Stimulated activated CD4-positive, alpha-beta T cell treated with anti-CD3 and anti-CD28 coated beads, Interleukin-2, amount 100 ng/mL, for 48 hours (primary cell): ENCODE measurements at regions not wholly inside any gene's neighbourhood (a gene's known extent, or its start where the extent isn't known, plus 50 kb on each side); places are given as distances from the start of the nearest gene placed in this dataset.
"Not testable (repeated sequence)": the region's sequence is repeated elsewhere in the genome, so short reads cannot be mapped to it uniquely, and the experiment has no call there.

Experiments used
- DNase-seq, 2 donors: peaks; one replicate each; pipeline ENCODE4 v3.0.0-alpha.2; 2020

DNA sequence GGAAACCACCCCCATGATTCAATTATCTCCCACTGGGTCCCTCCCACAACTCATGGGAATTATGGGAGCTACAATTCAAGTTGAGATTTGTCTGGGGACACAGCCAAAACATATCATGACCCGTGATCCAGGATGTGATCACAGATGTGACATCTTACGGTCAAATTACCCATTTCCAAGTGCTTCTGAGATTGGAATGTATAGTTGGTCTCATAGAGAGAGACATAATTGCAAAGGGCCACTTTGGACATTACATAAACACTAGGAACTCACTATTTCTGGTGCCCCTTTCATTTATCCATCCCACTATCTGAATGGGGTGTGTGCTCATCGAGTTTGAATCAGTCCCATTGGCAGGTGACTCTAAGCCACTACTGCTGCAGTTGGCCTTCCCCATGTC is 204.5 kb downstream of the PHLDA1 start:
- DNase-seq = no peak

GRCh38 chr12:75825686-75826085 is 205.9 kb downstream of the PHLDA1 start:
- no peak for DNase-seq

- no peak for DNase-seq
These were observed 208.1 kb downstream of the PHLDA1 start for GRCh38 chr12:75823475-75823874.

DNA sequence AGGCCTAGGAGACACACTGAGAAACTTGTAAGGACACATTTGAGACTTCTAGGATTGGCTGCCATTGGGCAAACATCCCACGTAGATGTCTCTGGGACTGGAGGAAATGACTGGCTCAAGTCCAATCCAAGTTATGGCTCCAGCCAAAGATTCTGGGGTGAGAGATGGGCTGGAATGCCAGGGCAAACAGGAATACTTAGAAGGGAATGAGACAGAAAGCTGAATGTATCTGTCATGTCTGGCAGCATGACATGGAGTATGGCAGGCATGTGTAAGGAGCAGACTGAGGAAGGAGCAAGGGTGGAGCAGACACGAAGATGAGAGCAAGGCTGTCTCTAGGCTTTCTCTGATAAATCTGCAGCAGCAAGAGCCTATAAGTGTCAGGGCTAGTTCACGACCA is 209.2 kb downstream of the PHLDA1 start:
- no peak for DNase-seq

DNA sequence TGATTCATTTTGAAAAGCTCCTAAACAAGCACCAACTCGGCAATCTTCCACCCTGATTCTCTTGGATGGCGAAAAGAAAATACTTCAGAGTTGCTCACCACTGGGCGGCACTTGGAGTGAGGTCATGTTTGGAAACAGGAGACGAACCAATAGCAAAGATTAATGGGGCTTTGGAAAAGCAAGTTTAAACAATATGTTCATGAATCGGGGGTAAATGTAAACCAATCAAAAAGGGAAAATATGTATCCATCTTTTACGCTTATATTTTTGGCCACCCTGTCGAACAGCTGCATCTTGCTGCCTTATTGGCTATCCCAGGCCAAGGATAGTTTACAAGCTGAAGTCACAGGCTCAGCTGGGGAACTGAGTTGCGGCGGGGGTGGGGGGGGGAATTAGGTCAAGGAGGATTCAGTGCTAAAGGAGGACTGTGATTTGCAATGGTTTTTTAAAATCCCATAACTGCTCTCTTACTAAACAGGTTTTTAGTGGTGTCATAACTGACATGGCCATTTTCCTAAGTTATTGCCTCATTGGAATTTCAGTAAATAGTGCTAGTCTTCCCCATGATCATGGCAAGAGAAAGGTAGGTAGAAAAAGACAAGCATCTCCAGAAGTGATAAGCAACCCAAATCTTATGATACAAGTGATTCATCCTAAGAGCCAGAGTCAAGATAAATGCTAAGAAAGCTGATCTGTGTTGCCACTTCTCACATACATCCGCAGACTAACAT is 210.6 kb downstream of the PHLDA1 start:
- no peak for DNase-seq

- no peak for DNase-seq
These were observed 211.5 kb downstream of the PHLDA1 start for GRCh38 chr12:75820071-75820470.

DNA sequence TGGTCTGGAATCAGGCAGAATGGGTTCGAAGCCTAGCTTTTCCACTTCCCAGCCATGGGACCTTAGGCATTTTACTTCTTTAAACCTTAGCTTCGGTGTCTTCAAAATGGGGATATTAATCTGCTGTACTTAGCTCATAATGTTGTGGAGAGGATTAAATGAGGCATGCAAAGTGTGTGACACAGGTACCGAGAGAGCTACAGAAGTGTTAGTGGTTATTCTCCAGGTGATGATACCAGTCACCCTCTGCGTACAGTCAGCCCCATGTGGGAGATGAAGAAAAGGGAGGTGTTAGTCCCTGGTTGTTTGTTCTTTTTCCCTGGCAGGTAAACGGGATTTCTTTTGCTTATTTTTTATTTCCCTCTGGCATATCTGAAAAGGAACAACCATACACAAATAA is 212.1 kb downstream of the PHLDA1 start:
- no peak for DNase-seq

DNA sequence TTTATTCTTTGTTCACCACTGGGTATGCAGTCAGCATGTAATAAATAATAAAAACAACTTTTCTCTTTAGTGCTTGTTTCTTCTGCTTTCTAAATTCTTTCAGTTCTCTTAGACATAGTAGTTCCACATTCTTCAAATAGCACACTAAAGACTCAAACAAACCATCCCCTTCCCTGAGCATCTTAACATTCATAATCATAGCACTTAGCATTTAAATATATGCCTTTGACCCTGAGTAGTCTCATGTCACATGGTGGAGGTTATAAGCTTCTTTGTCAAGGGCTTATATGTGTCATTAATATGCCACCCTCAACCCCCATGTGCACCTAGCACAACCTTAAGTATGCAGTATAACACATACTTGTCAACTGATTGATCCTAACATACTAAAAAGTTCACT is 212.7 kb downstream of the PHLDA1 start:
- DNase-seq = no peak

DNA sequence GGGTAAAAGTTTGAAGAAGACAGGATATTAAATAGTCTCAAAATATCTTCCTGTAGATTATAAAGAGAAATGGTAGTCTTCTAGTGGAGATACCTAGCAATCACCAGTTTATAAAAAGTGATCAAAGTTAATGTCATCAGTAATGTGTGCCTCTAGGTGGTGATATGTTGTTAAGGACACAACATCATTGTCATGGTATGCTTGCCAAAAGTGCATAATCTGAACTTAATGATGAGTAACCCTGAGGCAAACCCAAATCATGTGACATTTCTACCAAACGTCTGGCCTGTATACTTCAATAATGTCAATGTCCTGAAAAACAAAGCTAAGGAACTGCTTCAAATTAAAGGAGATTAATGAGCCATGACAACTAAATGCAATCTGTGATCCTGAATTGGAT is 214.7 kb downstream of the PHLDA1 start:
- DNase-seq = no peak

GRCh38 chr12:75815756-75816155 is 215.8 kb downstream of the PHLDA1 start:
- no peak for DNase-seq

- no peak for DNase-seq
These were observed 216.5 kb downstream of the PHLDA1 start for GRCh38 chr12:75814851-75815754.

DNA sequence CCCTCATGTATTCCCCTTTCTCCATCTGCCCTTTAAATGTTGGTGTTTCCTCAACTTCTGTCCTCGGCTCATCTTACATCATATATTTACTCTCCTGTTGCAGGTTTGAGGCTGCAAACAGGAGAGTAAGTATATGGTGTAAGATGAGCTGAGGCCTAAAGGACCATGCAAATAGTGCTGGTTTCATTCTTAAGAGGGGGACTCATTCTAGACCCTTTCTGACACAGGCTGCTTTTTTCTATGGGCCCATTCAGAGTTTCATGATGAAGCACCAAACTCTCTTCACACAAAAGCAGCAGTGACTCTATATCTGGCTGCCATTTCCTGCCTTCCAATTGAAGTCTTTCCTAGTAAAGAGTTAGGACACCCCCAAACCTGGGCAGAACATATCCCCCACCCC is 218.5 kb downstream of the PHLDA1 start:
- no peak for DNase-seq

- no peak for DNase-seq
These were observed 219.1 kb downstream of the PHLDA1 start for GRCh38 chr12:75812271-75813018.

- DNase-seq = no peak
These were observed 221.8 kb downstream of the PHLDA1 start for GRCh38 chr12:75809746-75810145.

DNA sequence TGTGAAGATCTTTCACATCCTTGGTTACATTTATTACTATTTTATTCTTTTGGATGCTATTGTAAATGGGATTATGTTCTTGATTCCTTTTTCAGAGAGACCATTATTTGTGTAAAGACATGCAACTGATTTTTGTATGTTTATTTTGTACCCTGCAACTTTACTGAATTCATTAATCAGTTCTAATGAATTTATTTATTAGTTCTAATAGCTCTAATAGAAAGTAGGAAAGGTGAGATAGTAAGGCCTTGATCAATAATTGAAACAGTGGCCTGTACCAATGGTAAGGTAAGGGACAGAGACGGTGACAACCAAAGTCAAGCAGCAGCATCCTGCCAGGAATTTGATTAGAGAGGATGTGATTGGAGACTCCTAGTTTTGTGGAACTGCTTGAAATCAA is 224.1 kb downstream of the PHLDA1 start:
- no peak for DNase-seq

DNA sequence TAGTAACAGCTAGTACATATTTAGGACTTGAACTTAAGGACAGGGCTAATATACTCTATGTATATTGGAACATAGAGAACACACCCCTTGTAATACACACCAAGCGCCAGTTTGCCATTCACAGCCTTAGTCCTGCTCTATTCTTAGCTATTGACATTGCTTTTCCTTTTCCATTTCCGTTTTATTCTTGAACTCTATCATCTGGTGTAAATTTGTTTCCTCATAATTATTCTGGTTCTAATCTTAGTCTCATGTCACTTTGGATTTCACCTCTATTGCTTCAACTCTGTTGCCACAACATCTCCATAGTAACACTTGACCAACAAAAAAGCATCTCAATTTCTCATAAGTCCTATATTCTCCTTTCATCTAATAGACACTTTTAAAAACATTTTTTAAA is 225.7 kb downstream of the PHLDA1 start:
- DNase-seq = no peak

- DNase-seq = no peak
These were observed 226.3 kb downstream of the PHLDA1 start for GRCh38 chr12:75805320-75805719.

GRCh38 chr12:75798136-75798926 is 233.2 kb downstream of the PHLDA1 start:
- DNase-seq = no peak

DNA sequence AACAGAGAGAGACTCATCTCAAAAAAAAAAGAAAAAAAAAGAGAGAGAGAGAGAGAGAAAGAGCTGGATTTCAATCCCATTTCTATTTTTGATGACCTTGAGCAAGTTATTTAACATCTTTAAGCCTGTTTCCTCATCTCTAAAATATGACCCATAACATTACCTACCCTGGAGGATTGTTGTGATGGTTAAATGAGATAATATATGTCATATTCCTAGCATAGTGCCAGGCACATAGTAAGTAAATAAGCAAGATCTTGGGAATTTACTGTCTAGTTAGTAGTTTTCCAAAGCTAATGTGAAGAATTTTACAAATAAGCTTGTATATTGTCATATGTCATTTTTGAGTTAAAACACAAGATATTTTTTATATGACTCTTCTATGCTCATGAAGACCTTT is 236.5 kb downstream of the PHLDA1 start:
- no peak for DNase-seq

GRCh38 chr12:75792687-75793086 is 238.9 kb downstream of the PHLDA1 start:
- DNase-seq = no peak

DNA sequence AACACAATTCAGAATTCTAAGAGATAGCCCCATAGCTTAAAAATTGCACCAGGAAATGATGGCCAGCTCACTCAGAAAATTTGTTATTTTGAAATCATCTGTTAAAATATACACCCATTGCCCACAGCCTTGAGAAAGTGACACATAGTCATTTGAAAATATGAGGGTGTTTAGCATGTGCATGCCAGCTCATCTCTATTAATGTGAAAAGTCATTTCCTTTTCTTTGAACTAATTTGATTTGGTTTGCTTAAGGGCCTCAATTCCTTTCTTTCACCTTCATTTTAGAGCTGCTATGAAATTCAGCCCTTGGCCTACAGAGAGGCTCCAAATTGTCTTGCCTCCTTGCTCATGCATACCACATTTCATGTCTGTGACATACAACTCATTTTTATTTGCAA is 241.4 kb downstream of the PHLDA1 start:
- DNase-seq = no peak

GRCh38 chr12:75787146-75787545 is 244.4 kb downstream of the PHLDA1 start:
- DNase-seq = not testable (repeated sequence)

GRCh38 chr12:75786070-75786469 is 245.5 kb downstream of the PHLDA1 start:
- no peak for DNase-seq
